ENCODE measurements at regions not wholly inside any gene's neighbourhood (a gene's known extent, or its start where the extent isn't known, plus 50 kb on each side); places are given as distances from the start of the nearest gene placed in this dataset.

DNA sequence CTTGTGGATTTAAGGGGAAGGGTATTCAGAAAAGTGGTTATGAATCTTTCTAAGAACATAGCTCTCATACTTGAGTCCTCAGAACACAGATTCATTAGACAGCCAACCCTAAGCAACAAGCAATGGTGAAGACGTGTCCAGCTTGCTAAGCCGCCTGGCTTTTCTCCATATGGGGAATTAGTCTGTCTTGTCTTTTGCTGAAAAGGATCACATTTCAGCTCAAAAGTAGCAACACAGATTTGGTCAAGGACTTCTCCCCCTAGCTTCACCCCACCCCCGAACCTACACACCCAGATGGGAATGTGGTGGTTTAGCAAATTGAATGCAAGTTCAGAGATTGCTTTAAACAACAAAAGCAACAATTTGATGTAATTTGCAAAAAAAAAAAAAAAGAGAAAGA lies 103.3 kb upstream of the RASGEF1B start:
- no peak for DNase-seq

DNA sequence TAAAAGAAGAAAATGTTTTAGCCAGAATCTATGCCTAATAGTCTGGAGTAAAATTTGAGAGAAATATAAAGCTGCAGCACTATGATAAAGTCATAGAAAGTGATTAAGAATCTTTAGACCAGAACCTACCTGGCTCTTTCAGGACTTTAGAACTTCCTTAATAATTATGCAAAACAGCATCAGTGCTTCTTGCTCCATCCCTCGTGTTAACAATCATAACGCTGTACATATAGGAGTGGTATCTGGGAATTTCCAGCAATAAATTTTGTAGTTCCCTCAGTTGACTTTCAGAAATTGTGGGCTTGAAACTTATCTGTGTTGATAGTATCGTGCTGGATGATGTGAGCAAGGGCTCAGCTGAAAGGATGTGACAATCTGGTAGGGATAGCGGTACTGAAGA lies 102.1 kb upstream of the RASGEF1B start:
- no peak for DNase-seq

DNA sequence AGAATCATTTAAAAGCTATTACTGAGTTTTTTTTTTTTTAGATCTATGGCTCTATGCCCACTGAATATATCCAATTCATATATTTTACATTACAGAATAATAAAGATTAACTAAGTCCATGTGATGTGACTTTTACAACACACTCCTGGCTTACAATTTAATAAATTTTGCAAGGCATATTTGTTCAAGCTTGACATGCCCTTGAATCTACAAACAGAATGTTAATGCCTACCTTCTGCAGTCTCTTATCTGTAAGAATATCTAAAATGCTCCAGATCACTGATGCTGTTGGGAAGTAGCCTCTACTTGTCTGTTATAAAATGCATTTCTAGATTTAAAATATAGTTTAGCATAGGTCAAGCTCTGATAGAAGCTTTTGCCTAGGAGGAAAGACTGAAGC lies 100.7 kb upstream of the RASGEF1B start:
- DNase-seq = no peak

DNA sequence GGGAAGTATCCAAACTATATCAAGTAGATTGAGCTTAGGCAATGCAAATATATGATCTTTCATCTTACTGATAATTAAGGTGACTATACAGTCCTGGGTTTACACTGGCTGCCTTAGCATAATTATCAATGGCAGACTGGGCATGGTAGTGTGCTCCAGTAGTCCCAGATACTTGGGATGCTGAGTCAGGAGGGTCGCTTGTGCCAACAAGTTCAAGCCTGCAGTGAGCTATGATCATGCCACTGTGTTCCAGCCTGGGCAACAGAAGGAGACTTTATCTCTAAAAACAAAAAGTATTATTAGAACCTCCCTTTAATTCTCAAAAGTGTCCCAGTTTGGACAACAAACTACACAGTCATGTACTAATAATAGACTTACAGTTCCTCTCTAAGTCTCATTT lies 99.4 kb upstream of the RASGEF1B start:
- DNase-seq = no peak

DNA sequence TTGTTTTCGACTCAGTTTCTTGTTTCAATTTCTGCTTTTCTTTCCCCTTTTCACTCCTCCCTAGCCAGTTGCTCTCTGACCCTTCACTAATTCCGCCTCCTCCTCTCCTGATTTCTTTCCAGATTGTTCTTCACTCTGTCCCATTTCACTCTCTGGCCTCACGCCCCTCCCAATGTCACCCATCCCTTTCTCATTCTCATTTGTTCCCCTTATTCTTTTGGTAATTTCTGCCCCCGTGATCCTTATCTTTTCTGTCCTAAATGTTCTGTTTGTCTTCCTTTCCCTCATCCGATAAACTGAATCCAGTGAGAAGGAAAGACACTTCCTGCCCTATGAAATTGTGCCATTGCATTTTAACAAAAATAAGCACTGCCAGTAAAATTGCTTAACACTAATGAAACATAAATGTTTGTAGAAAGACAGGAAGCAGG lies 94.5 kb upstream of the RASGEF1B start:
- DNase-seq = no peak

DNA sequence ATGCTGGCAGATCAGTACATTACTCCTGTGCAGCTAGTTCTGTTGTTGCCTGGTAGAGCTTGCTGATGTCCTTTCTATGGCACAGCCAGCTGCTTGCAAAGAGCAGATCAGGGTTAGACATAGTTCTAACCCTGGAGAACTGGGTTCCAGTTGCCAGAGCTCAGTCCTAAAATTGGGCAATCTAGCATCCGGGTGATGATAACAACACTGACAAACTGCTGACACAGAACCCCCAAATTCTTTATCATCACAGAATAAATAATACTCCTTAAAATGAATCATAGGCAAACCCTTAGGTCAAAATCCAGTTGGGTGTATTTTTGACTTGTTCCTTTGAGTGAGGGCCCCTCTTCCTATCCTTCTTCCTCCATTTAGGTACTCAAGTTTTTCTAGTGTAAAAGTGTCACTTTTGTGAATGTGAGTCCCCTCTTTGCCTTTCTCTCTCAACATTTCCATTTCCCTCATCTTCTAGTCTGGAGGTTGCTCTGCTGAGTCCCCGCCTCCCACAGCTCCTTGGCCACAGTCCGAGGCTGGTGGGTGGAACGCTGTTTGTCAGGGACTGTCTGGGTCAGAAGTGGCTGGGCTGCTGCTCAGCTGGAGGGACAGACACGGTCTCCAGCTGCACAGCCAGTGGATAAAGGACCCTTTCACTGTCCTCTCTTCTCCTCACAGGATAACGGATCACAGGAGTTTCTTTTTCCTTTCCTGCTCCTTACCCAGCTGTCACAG lies 93.6 kb upstream of the RASGEF1B start:
- no peak for DNase-seq

DNA sequence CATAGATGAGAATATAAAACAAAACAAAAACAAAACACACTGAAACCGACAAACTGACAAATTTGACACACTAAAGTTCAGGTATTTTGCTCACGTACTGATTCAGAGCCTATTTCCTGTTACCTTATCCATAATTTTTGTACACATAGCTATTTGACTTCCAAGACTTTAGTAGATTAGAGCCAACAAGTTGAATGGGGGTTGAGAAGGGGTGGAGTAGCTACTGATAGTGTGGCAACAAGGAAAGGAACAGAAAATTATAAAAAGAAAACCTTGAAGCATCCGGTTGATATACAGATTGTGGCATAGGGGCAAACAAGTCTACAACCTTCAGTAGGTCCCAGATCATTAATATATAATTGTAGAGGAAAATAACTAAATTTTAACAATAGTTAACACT lies 92.3 kb upstream of the RASGEF1B start:
- no peak for DNase-seq

DNA sequence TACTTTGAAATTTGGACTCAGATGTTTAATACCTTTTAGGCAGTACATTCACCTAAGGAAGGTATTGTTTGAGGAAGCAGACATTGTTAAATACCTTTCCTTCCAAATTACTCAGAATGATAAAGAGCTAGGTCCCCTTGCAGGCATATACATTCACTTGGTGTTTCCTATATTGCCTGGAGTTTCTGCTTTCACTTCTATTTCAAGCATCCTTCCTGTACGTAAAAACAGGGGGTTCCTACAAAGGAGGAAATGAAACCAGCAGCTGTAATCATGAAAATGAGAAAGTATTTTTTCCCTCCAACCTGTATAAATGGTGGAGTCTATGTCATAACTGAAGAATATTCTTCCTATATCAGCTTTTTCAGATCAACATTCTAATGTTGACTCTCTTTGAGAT lies 90.4 kb upstream of the RASGEF1B start:
- DNase-seq = no peak

DNA sequence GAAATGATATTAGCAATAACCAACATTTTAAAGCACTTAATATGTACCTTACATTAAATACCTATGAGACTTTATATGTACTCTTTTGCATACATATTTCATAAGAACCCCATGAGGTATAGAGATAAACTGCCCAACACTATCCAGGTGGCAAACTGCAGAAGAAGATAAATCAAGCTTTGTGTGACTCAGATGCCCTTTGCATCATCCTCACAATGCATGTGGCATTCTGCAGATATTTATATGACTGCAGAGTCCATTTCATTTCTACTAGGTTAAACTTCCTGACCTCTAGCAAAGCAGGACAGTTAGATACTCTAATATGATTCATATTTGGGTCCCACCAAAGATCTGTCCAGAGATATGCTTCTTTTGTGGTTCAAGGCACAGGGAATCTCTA lies 85.6 kb upstream of the RASGEF1B start:
- no peak for DNase-seq

DNA sequence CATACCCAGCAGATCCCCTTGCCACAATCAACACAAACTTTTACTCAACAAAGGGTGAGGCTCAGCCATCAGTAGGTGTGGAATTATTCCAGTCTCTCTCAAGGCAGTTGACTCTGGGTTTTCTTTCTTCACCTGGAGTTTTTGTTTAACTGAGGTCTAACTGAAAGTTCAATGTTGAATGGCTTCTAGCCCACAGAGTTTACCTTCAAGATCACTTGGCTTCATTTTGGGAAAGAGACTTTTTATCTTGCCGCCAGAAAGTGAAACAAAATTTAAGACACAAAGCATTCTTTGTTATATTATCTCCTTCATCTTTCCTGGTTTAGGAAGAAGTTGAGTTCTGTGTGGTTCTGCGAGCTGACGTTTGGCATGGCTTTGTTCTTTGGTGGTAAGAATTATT lies 83.8 kb upstream of the RASGEF1B start:
- DNase-seq = no peak

DNA sequence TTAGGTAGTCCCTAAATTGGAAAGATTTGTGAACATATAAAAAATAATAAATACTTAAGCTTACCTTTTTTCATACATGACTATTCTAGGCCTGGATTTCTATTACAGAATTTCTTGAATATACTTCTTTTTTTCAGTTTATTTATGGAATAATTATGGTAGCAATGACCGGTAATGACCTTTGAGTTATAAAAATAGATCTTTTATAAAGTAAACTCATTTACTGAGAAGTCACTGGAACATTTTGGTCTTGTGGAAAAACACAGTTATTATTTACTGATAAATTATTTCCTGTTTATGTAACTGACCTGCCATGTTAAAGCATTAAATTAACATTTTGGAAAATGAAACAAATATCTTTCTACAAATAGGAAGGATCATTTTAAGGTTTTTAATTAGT lies 80.4 kb upstream of the RASGEF1B start:
- DNase-seq = no peak

DNA sequence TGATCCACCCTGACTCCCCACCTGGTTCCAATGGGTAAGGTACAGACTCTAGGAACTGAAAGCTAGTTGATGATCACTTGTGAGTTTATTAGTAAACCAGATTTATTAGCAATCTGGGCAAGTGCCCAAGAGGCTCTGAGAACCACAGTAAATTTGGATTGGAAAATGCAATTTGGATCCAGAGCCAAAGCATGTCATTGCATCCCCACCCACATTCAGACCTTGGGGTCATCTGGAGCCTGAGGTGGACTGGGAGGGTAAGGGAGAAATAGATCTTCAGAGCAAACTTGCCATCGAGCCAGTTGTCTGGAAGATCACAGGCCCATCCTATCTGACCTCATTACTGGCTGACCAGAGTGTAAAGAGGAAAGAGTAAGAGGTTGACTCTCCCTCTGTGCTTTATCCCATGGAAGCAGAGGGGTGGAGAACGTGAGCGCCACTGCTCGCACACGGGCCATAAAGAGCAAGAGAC lies 78.7 kb upstream of the RASGEF1B start:
- no peak for DNase-seq

DNA sequence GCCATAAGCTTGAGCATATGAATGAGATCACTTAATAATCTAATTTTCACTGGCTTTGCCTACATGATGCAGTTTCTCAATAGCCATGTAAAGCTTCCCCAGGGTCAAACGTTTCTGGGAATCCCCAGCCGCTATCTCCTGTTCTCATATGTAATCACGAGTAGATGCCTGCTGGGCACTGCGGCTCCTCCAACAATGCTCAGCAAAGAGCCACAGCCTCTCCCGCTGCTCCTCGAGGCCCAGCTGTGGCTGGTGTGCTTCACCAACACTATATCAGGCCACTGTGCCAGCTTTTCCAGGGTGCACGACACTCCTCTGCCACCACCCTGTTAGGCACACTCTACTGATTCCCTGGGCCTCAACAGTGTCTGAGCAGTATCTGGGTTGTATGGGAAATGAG lies 78.3 kb upstream of the RASGEF1B start:
- DNase-seq = no peak

DNA sequence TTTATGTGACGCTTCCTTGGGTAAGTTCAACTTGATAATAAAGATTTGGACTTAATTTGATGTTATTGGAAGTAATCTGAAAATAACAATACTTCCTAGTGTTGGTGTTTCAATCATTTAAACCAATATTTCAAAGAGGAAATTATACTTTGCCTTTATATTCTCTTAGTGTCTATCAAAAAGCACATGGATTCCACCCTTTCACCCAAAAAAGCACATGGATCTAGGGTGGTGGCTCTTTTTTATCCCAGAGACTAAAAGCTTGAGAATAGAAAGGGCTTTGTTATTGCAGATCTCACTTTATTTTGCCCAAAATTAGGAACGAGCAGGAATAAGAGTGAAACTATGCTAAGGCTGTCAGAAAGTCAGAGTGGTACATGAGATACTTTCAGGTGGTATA lies 75.1 kb upstream of the RASGEF1B start:
- no peak for DNase-seq

DNA sequence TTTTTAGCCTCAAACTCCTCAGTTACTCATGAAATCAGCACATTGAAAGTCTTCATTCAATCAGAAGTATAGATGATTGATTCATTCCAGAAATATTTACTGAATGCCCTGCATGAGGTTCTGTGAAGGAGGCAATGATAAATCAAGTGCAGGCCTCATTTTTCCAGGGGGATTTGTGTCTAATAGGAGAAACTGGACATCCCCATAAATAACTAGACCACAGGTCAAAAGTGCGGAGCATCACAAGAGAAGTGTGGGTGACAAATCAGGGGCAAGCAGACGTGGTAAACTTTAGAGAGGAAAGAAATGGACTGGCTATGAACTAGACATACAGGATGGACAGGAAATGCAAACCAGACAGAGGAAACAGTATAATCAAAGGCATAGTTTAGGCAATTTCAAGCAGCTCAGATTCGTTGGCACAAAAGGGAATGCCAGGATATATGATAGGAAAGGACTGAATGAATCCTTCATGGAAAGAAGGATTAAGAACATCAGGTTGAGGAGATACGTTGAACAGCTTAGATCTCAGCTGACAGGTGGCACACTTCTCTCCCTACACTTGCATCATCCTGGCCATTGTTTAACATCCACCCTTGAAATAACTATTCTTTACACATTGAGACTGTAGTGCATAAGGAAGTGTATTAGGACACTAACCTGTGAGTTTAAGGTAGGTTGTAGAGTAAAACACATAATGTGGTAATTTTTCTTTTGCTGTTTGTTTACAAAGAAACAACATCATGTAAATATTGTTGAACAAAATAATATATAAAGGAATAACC lies 69.6 kb upstream of the RASGEF1B start:
- DNase-seq = no peak

DNA sequence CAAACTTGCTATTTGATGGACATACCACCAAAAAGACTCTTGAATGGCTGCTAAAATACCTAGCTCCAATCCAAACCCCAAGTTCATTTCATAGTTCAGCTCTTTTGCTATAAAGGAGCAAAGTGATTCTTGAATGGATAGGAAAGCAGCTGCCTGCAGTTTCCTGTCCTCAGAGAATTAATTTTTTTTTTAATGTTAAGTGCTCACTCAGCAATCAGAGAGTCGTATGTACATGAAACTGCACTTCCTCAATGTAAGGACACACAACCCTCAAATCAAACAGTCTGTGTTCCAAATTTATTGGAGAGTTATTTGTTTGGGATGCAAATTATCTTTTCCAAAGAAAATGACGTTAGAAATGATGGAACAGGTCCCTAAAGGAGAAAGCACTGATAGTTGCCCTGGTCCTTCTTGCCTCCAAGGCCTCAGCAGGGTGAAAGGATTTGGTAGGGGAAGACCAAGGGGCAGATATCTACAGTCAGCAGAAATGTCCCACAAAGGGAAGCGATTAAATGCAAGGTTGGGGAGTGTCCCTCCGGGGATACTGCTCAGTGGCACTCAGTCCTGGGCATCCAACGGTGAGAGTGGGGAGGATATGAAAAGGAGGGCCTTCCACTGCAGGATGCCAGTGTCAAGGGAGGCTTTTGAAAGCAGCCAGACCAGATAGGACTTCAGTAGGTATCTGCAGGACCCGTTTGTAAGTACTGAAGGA lies 67.2 kb upstream of the RASGEF1B start:
- no peak for DNase-seq

DNA sequence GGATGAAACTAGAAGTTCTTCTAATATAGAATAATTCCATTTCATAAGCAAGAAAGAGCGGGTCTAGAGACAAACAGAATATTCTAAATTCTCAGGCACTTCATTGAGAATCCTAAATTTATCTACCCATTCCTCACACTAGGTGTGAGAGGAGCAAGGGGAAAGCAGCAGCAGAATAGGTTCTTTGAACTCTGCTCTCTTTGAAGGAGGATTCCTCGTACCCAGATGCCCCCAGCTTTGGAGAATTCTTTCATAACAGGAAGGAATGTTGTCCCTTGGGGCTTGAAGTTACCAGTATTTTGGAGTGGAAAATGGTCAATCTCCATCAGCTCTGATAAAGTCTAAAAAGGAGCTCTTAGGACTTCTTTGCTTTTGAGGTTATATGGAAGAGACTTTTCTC lies 59.7 kb upstream of the RASGEF1B start:
- no peak for DNase-seq

DNA sequence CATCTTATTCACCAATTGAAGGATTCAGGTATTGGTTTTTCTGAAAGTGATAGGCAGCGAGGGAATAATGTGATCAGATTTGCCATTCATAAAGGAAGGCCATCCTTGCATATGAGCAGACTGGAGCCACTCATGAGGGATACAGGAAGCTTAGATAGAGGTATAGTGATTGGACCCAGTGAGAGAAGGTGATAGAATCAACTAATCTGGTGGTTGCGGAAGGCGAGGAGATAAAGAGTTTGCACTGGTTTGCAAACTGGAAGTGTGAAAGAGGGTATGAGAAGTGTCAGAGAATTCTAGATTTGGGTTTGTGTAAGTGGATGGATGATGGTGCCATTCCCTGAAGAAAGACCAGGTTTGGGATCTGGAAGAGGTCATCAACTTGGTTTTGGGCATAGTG lies 57.3 kb upstream of the RASGEF1B start:
- no peak for DNase-seq

DNA sequence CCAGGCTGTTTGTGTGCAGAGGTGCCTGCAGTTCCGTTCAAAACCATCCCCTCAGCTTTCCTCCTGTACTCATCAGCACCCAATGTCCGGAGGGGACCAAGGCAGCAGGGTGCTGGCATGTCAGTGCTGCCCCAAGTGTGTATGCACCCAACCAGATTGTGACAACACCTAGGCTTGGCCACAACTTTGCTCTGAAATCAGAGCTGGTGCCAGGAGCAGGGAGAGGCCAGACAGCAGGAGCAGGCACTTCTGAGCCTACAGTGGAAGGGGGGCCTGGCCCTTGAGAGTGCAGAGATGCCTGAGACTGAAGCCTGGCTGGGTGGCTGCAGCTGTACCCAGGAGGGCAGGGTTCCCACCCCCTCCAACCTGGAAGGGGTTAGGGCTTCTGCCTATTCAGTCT lies 56.5 kb upstream of the RASGEF1B start:
- no peak for DNase-seq

DNA sequence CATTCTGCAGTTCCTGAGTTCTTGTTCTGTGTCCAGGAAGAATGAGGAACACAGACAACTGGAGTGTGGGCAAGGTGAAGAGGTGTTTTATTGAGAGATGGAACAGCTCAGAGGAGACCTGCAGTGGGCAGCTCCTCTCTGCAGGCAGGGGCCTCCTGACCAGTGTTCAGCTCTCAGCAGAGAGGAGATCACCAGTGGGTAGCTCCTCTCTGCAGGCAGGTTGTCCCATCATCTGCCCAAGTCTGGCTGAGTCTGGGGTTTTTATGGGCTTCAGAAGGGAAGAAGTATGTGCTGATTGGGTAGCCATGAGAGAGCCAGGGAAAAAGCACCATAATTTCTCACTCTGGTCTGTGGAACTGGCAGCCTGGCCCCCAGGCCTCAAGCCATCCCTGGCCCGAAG lies 56.0 kb upstream of the RASGEF1B start:
- DNase-seq = no peak

DNA sequence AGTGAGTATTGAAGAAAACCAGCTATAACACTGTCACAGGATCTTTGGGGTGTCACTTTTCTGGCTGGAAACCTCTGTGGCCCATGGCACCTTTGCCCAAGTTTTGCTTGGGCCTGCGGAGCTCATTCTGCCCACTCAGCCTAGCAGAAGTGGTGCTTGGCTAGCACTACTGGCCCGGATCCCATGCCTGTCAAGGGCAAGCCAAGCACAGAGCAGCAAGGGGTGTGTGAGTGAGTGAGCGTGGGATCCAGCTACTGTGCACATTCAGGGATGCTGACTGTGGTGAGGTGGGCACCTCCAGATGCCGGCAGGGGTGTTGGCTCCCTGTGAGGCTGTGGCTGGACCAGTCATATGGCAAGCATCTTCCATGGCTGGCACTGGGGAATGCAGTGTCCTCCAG lies 55.4 kb upstream of the RASGEF1B start:
- no peak for DNase-seq

DNA sequence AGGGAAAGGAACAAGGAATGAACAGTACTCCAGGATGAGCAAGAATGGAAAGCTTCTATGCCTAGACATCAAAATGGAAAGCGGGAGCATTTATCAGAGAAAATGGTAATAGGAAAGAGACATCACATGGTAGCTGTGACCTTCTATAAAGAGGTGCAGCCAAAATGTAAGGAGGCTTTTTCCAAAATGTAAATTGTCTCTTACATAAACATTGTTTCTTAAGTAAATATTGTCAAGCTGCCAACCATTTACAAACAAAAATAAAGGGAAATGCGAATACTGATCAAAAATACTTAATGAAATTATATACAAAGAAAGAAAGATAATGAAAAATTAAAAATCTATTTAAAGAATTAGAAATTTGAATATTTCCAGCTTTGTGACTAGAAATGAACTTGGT lies 55.0 kb upstream of the RASGEF1B start:
- no peak for DNase-seq

DNA sequence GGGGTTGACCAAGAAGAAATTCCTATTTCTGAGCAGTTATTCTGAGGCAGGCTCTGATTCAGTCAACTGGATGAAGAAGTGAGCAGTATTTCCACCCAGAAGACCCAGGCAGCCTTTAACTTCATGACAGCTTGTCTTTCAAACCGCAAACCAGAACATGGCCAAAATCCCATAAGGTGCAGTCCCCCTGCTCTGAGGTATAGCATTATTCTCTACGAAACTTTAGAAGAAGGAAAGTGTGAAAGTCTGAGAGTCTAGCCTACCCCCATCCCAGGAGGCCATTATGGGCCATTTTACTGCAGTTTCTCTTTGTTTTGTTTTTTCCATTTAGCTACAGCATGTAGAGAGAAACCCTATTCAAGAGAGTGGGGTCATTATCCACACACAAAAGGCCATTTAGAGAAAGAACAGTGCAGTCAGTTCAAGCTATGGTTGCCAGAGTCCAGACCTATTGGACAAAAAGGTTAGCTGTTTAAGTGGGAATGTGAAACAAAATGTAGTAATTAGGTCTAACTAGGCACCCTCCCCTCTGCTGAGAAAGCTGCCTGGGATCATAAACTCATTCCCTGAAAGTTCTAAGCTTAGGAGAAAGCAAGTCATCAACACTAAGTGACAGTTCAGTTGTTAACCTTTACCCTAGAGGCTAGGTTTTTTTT lies 52.1 kb upstream of the RASGEF1B start:
- DNase-seq = no peak

Data from NCI-H1417 treated with DMSO at 0.1 percent for 48 hours (cell line).